Neural cell (in vitro differentiated cells): ENCODE measurements at regions not wholly inside any gene's neighbourhood (a gene's known extent, or its start where the extent isn't known, plus 50 kb on each side); places are given as distances from the start of the nearest gene placed in this dataset.

Source experiments
- H2AFZ ChIP-seq: fragments of 200-600, 300-800 bp; sonication (generic), shearing (Covaris generic); 2 replicates; pipeline ENCODE4 v1.6.0; 2014; ENCODE audit warnings: low read depth, mild to moderate bottlenecking, antibody characterized with exemption, low read length, moderate library complexity
- H3F3A ChIP-seq: fragments of 200-600 bp; shearing (Covaris generic); 2 replicates; pipeline ENCODE4 v1.6.1; 2016; ENCODE audit warnings: mild to moderate bottlenecking, moderate library complexity, mixed read lengths, antibody characterized with exemption, low read length; ENCODE audit not compliant: insufficient read depth, poor library complexity, severe bottlenecking
- H3K27ac ChIP-seq: fragments of 200-600, 300-800 bp; sonication (generic), shearing (Covaris generic); 2 replicates; pipeline ENCODE4 v1.5.1; 2014; ENCODE audit warnings: mild to moderate bottlenecking, low read length, moderate library complexity
- H3K27me3 ChIP-seq: fragments of 300-800, 200-600 bp; sonication (generic), shearing (Covaris generic); 2 replicates; pipeline ENCODE4 v1.6.0; 2014; ENCODE audit warnings: mild to moderate bottlenecking, low read depth, low read length, moderate library complexity; ENCODE audit not compliant: insufficient read depth
- H3K36me3 ChIP-seq: fragments of 300-800, 200-600 bp; sonication (generic), shearing (Covaris generic); 2 replicates; pipeline ENCODE4 v1.5.1; 2014; ENCODE audit warnings: mild to moderate bottlenecking, antibody characterized with exemption, low read length, moderate library complexity; ENCODE audit not compliant: insufficient read depth
- H3K4me2 ChIP-seq: fragments of 300-800, 200-600 bp; sonication (generic), shearing (Covaris generic); 2 replicates; pipeline ENCODE4 v1.6.0; 2014; ENCODE audit warnings: mild to moderate bottlenecking, low read length
- H3K4me3 ChIP-seq: fragments of 300-800, 200-600 bp; sonication (generic), shearing (Covaris generic); 2 replicates; pipeline ENCODE4 v1.5.1; 2014; ENCODE audit warnings: mild to moderate bottlenecking, low read length, moderate library complexity
- H3K79me2 ChIP-seq: fragments of 200-600 bp; shearing (Covaris generic); replicated peaks from 2 replicates; pipeline ENCODE4 v1.6.0; 2014; ENCODE audit warnings: mild to moderate bottlenecking, low read length, moderate library complexity; ENCODE audit not compliant: insufficient read depth
- H3K9ac ChIP-seq: fragments of 300-800, 200-600 bp; sonication (generic), shearing (Covaris generic); 2 replicates; pipeline ENCODE4 v1.6.1; 2016; ENCODE audit warnings: mild to moderate bottlenecking, low read length, mixed read lengths
- H3K9me2 ChIP-seq: fragments of 200-600 bp; shearing (Covaris generic); 2 replicates; pipeline ENCODE4 v1.6.1; 2016; ENCODE audit warnings: mild to moderate bottlenecking, low read length, mixed read lengths; ENCODE audit not compliant: insufficient read depth
- H3K9me3 ChIP-seq: fragments of 200-600, 300-800 bp; sonication (generic), shearing (Covaris generic); 2 replicates; pipeline ENCODE4 v1.6.1; 2016; ENCODE audit warnings: mild to moderate bottlenecking, mixed run types, low read length, moderate library complexity, mixed read lengths
- H4K20me1 ChIP-seq: fragments of 200-600 bp; shearing (Covaris generic); 2 replicates; pipeline ENCODE4 v1.6.1; 2016; ENCODE audit warnings: mild to moderate bottlenecking, mixed run types; ENCODE audit not compliant: insufficient read depth
- CTCF ChIP-seq: fragments of 450-650 bp; IDR thresholded peaks from 2 replicates; pipeline ENCODE4 v1.5.1; 2014; ENCODE audit warnings: antibody characterized with exemption, mild to moderate bottlenecking, moderate library complexity; ENCODE audit not compliant: poor library complexity, severe bottlenecking
- EP300 ChIP-seq: fragments of 450-650 bp; conservative IDR thresholded peaks from 2 replicates; pipeline ENCODE4 v1.6.1; 2014; ENCODE audit warnings: antibody characterized with exemption, mild to moderate bottlenecking, moderate library complexity; ENCODE audit not compliant: poor library complexity, severe bottlenecking
- EZH2 ChIP-seq: fragments of 200-600, 300-800 bp; shearing (Covaris generic), sonication (generic); IDR thresholded peaks from 2 replicates; pipeline ENCODE4 v1.6.1; 2014; ENCODE audit warnings: antibody characterized with exemption, low read length, borderline replicate concordance, mild to moderate bottlenecking; ENCODE audit not compliant: insufficient read depth, poor library complexity, severe bottlenecking
- MXI1 ChIP-seq: fragments of 450-650 bp; conservative IDR thresholded peaks from 2 replicates; pipeline ENCODE4 v1.6.1; 2014; ENCODE audit warnings: antibody characterized with exemption, mild to moderate bottlenecking; ENCODE audit not compliant: poor library complexity, severe bottlenecking
- POLR2AphosphoS5 ChIP-seq: IDR thresholded peaks from 2 replicates; pipeline ENCODE4 v1.6.1; 2012
- RAD21 ChIP-seq: fragments of 450-650 bp; conservative IDR thresholded peaks from 2 replicates; pipeline ENCODE4 v1.6.1; 2014; ENCODE audit warnings: antibody characterized with exemption, mild to moderate bottlenecking, moderate library complexity
- REST ChIP-seq: IDR thresholded peaks from 2 replicates; pipeline ENCODE4 v1.6.1; 2012; ENCODE audit warnings: borderline replicate concordance
- SMC3 ChIP-seq: fragments of 450-650 bp; conservative IDR thresholded peaks from 2 replicates; pipeline ENCODE4 v1.6.1; 2014; ENCODE audit warnings: antibody characterized with exemption, mild to moderate bottlenecking, moderate library complexity; ENCODE audit not compliant: poor library complexity
- TAF1 ChIP-seq: IDR thresholded peaks from 2 replicates; pipeline ENCODE4 v1.6.1; 2012; ENCODE audit warnings: low read depth

GRCh38 chr22:19645905-19646304, 68.4 kb upstream of the SEPTIN5 start:
- Histone ChIP-seq H3K79me2 (no peaks in the 10 kb centered on the region), H3K27me3 (no peaks in the 10 kb centered on the region), H3K36me3 (no peaks in the 10 kb centered on the region), H3K4me3 (no peak overlapping the region), H3K9ac (no peak overlapping the region), H3K4me2 (no peak overlapping the region), H3F3A (no peaks in the 10 kb centered on the region), H3K9me3 (no peaks in the 10 kb centered on the region), H3K9me2 (no peaks in the 10 kb centered on the region), H2AFZ (no peak overlapping the region), H4K20me1 (no peaks in the 10 kb centered on the region), H3K27ac (no peak overlapping the region)
- no peak for TF ChIP-seq POLR2AphosphoS5
- TF ChIP-seq REST: no peak
- no peak for TF ChIP-seq MXI1
- no peak for TF ChIP-seq CTCF
- no peak for TF ChIP-seq EP300
- TF ChIP-seq SMC3: no peak
- TF ChIP-seq RAD21: no peak
- TF ChIP-seq TAF1: no peak
- no peak for TF ChIP-seq EZH2

GRCh38 chr22:19646383-19646782, 67.9 kb upstream of the SEPTIN5 start:
- TF ChIP-seq CTCF (no peak), SMC3 (no peak), REST (no peak), TAF1 (no peak), RAD21 (no peak), EZH2 (no peak), MXI1 (no peak), POLR2AphosphoS5 (no peak), EP300 (no peak)
- H2AFZ ChIP-seq: no peak overlapping the region

More at GRCh38 chr22:19646383-19646782, 67.9 kb upstream of the SEPTIN5 start:
- Histone ChIP-seq H3K36me3 (no peaks in the 10 kb centered on the region), H3K9me2 (no peaks in the 10 kb centered on the region), H3K79me2 (no peaks in the 10 kb centered on the region), H3K4me3 (no peak overlapping the region), H3K9ac (no peak overlapping the region), H3K9me3 (no peaks in the 10 kb centered on the region), H3K27me3 (no peaks in the 10 kb centered on the region), H3K4me2 (no peak overlapping the region), H4K20me1 (no peaks in the 10 kb centered on the region), H3K27ac (no peak overlapping the region), H3F3A (no peaks in the 10 kb centered on the region)
